GM12873 (cell line): ENCODE measurements at regions not wholly inside any gene's neighbourhood (a gene's known extent, or its start where the extent isn't known, plus 50 kb on each side); places are given as distances from the start of the nearest gene placed in this dataset.

ENCODE experiments used
- TF ChIP-seq, protein P1 (sequence below): IDR thresholded peaks from 2 replicates; pipeline ENCODE4 v1.5.1; 2012; ENCODE audit warnings: low read depth, mild to moderate bottlenecking, moderate library complexity, low read length, control low read depth; ENCODE audit not compliant: insufficient read depth; ENCODE audit errors: missing control alignments

GRCh38 chr10:111200505-111201186 is 123.8 kb downstream of the ADRA2A start:
- TF ChIP-seq, protein P1, sequence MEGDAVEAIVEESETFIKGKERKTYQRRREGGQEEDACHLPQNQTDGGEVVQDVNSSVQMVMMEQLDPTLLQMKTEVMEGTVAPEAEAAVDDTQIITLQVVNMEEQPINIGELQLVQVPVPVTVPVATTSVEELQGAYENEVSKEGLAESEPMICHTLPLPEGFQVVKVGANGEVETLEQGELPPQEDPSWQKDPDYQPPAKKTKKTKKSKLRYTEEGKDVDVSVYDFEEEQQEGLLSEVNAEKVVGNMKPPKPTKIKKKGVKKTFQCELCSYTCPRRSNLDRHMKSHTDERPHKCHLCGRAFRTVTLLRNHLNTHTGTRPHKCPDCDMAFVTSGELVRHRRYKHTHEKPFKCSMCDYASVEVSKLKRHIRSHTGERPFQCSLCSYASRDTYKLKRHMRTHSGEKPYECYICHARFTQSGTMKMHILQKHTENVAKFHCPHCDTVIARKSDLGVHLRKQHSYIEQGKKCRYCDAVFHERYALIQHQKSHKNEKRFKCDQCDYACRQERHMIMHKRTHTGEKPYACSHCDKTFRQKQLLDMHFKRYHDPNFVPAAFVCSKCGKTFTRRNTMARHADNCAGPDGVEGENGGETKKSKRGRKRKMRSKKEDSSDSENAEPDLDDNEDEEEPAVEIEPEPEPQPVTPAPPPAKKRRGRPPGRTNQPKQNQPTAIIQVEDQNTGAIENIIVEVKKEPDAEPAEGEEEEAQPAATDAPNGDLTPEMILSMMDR: no peak

DNA sequence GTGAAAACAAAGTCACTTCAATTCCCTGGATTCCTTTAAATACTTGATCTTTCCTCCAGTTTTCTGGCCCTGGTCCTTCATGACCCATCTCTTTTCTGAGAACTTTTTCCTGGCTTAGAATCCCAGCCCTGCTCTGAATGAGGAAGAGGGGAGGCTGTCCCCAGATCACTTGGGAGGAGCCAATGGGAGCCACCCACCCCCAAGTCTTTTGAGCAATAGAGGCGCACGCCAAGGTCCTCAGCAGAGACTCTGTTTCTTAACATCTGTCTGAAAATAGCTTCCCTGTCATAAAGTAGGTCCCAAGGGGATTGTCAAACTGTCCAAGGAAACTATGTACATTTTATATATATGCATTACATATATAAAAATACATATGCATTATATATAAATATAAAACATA is 126.8 kb downstream of the ADRA2A start:
- TF ChIP-seq, protein P1: no peak

- TF ChIP-seq, protein P1: no peak
These were observed 128.0 kb downstream of the ADRA2A start for GRCh38 chr10:111204838-111205237.

- TF ChIP-seq, protein P1: no peak
These were observed 129.7 kb downstream of the ADRA2A start for GRCh38 chr10:111206521-111206920.

- TF ChIP-seq, protein P1: peak; percentile 54
These were observed 130.7 kb downstream of the ADRA2A start for GRCh38 chr10:111207500-111207899.

DNA sequence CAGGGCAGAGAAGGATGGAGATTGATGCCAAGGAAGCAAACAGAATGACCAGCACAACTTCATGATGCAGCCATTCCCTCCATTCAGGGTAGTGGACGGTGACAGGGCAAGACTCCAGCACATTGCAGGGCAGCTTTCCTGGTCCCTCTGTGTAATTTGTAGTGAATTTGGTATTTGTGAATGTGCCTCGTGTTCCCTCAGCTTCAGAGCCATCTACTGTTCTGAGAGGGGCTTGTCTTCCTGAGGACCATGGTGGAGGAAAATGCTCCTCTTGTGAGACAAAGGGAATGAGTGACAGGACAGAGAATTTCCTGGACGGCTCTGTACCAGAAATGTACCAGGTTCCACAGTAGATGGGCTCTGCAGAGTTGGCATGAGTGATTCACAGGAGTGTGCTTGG is 132.1 kb downstream of the ADRA2A start:
- TF ChIP-seq, protein P1: no peak

- TF ChIP-seq, protein P1: no peak
These were observed 132.9 kb downstream of the ADRA2A start for GRCh38 chr10:111209692-111210091.
